Spleen (tissue), 11 donors: ENCODE measurements at regions not wholly inside any gene's neighbourhood (a gene's known extent, or its start where the extent isn't known, plus 50 kb on each side); places are given as distances from the start of the nearest gene placed in this dataset.

Experiments
- DNase-seq: peaks from one replicate; pipeline ENCODE4 v3.0.0-alpha.2; 2020
- H3K27ac ChIP-seq, 8 donors: fragments of 200-600 bp; sonication (generic) in 7 of 8; 1 replicate in 4 of 8; 2 replicates in 4 of 8; pipeline versions ENCODE4 v1.5.0 to v1.8.0; 2016 to 2021; ENCODE audit warnings: inconsistent platforms in 4 of 8, mild to moderate bottlenecking in 4 of 8, moderate library complexity in 1 of 8
- H3K27me3 ChIP-seq, 7 donors: fragments of 200-600 bp; sonication (generic) in 6 of 7; replicated peaks in 1 of 7; 1 replicate in 4 of 7; 2 replicates in 3 of 7; pipeline versions ENCODE4 v1.5.0 to v1.8.0; 2016 to 2021; ENCODE audit warnings: inconsistent platforms in 3 of 7, mild to moderate bottlenecking in 1 of 7
- H3K36me3 ChIP-seq, 6 donors: fragments of 200-600 bp; sonication (generic) in 5 of 6; 1 replicate in 4 of 6; 2 replicates in 2 of 6; pipeline versions ENCODE4 v1.5.0 to v1.8.0; 2016 to 2021; ENCODE audit warnings: inconsistent platforms in 2 of 6
- H3K4me1 ChIP-seq, 6 donors: fragments of 200-600 bp; sonication (generic) in 5 of 6; 1 replicate in 3 of 6; 2 replicates in 3 of 6; pipeline versions ENCODE4 v1.5.0 to v1.8.0; 2016 to 2021; ENCODE audit warnings: inconsistent platforms in 3 of 6
- H3K4me3 ChIP-seq, 8 donors: fragments of 200-600 bp; sonication (generic) in 7 of 8; 1 replicate in 4 of 8; 2 replicates in 4 of 8; pipeline versions ENCODE4 v1.5.0 to v1.8.0; 2016 to 2021; ENCODE audit warnings: inconsistent platforms in 4 of 8, mild to moderate bottlenecking in 4 of 8, moderate library complexity in 2 of 8
- H3K9me3 ChIP-seq, 8 donors: fragments of 200-600 bp; sonication (generic) in 7 of 8; 1 replicate in 4 of 8; 2 replicates in 4 of 8; pipeline versions ENCODE4 v1.5.0 to v1.8.0; 2016 to 2021; ENCODE audit warnings: inconsistent platforms in 4 of 8
- POLR2A ChIP-seq, 3 donors: fragments of 450-650 bp; IDR thresholded peaks; one replicate each; pipeline ENCODE4 v1.5.1; 2017; ENCODE audit warnings: antibody characterized with exemption in 3 of 3, mild to moderate bottlenecking in 1 of 3
- POLR2AphosphoS5 ChIP-seq, 3 donors: sonication (generic); formaldehyde crosslinking; IDR thresholded peaks; one replicate each; pipeline ENCODE4 v1.5.1; 2017; ENCODE audit warnings: antibody characterized with exemption in 3 of 3
- WGBS, 5 donors: extraction: QIAGEN DNeasy Blood & Tissue Kit in 3 of 5; methylation state at CpG; one replicate each; pipeline versions ENCODE4 v1.1.5 to v1.1.7; 2013 to 2018; 5-methylcytosine and 5-hydroxymethylcytosine counted together
- intact Hi-C: fragments of 100-400 bp; cut with DNase I; formaldehyde crosslinking; loops from one replicate; pipeline ENCODE4 v1.15.0; 2023; ENCODE audit warnings: low total_unique reads
- TF ChIP-seq, protein P1 (sequence below), 11 experiments: fragments of 200-600 bp in 7 of 11; fragments of 450-650 bp in 4 of 11; sonication (generic) in 4 of 11; IDR thresholded peaks in 8 of 11; conservative IDR thresholded peaks in 3 of 11; 1 replicate in 7 of 11; 2 replicates in 4 of 11; pipeline versions ENCODE4 v1.4.0 to v1.8.0; 2016 to 2021; ENCODE audit warnings: antibody characterized with exemption in 11 of 11, inconsistent platforms in 4 of 11, mild to moderate bottlenecking in 1 of 11
- donor health status: healthy with polysubstance abuse.
- donor health status: DM: no; HTN: no; CAD: no; lungs with moderate emphysema.
- donor health status: DM: no; HTN: no; CAD: no.
- donor health status: Bipolar disorder and iron deficiency.
- donor health status: healthy.
- donor health status: DM: no; HTN: no; CAD: no.
- donor health status: DM: yes; HTN: yes; CAD: no.

DNA sequence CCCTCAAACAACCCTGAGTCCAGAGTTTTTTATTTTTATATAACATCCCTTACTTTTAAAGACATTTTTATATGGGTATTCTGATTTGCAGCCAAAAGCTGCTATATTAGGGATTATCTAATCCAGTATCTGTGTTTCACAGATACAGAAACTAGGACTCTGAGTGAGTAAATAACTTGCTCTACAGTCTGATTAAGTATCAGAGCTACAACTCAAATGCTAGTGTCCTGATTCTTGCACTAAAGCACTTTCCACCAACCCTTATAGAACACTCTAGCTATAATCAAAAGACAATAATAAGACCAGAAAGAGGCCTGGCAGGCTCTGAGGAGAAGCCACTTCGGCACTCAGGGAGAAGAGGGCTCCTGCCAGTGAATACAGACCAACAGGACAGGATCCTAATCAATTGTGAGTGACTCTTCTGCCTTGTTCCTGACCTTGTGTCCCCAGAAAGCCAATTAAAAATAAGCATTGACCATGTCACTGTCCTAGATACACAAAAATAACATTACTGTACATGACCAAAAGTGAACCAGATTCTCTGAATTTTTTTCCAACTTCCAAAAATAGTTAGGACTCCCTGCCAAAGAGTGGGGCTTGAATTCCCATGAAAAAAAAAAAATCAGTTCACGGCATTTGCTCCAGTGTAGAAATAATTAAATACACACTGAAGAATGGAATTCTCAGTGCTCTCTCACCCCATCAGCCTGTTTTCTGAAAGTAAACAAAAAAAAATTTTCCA lies 63.6 kb upstream of the MAP3K1 start:
- Histone ChIP-seq H3K27ac (no peak overlapping the region), H3K27me3 (no peaks in the 10 kb centered on the region), H3K9me3 (peaks cover 0 to 10% (median 7%) of the 10 kb centered on the region in 8 donors), H3K36me3 (no peaks in the 10 kb centered on the region), H3K4me3 (no peak overlapping the region), H3K4me1 (peaks cover 0 to 5% (median 0%) of the 10 kb centered on the region in 6 donors)
- TF ChIP-seq, protein P1, sequence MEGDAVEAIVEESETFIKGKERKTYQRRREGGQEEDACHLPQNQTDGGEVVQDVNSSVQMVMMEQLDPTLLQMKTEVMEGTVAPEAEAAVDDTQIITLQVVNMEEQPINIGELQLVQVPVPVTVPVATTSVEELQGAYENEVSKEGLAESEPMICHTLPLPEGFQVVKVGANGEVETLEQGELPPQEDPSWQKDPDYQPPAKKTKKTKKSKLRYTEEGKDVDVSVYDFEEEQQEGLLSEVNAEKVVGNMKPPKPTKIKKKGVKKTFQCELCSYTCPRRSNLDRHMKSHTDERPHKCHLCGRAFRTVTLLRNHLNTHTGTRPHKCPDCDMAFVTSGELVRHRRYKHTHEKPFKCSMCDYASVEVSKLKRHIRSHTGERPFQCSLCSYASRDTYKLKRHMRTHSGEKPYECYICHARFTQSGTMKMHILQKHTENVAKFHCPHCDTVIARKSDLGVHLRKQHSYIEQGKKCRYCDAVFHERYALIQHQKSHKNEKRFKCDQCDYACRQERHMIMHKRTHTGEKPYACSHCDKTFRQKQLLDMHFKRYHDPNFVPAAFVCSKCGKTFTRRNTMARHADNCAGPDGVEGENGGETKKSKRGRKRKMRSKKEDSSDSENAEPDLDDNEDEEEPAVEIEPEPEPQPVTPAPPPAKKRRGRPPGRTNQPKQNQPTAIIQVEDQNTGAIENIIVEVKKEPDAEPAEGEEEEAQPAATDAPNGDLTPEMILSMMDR (IDR thresholded peaks at IDR 0.05 in 8 of 11, conservative IDR thresholded peaks at IDR 0.05 in 3 of 11), result no peak
- TF ChIP-seq POLR2A (IDR thresholded peaks at IDR 0.05) (no peak), POLR2AphosphoS5 (IDR thresholded peaks at IDR 0.05) (no peak)
- intact Hi-C loops, result no loop called here
- 77 to 89% (median 80%) methylated on average over 2 of the region's 2 CpGs for WGBS, 5 donors
- no peak for DNase-seq

DNA sequence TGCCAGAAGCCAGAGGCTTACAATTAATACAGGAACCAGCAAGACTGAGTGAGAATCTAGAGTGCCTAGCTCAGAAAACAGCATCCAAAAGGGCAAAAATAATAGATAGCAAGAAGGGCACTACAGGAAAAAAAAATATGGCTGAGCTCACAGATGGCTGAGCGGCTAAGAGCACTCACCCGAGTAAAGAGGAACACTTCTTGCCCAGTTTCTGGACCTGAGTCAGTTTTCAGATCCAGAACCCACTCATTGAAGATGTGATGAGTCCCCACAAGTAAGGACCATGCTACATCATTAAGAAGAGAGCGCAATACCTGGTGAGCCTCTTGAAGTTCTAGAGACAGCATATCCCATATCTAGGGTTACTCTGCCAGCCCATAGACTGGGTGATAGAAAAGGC lies 65.5 kb upstream of the MAP3K1 start:
- peaks cover 0 to 10% (median 7%) of the 10 kb centered on the region in 8 donors for H3K9me3 ChIP-seq
- no peaks in the 10 kb centered on the region for H3K27me3 ChIP-seq
- WGBS, 5 donors, result 66 to 91% (median 87%) methylated on average over 3 of the region's 3 CpGs
- intact Hi-C loops, result no loop called here
- no peak for DNase-seq
- no peaks in the 10 kb centered on the region for H3K36me3 ChIP-seq
- H3K4me1 ChIP-seq, result peaks cover 0 to 24% (median 3%) of the 10 kb centered on the region in 6 donors
- H3K27ac ChIP-seq, result no peak overlapping the region
- TF ChIP-seq POLR2AphosphoS5 (IDR thresholded peaks at IDR 0.05) (no peak), POLR2A (IDR thresholded peaks at IDR 0.05) (no peak)
- TF ChIP-seq, protein P1 (IDR thresholded peaks at IDR 0.05 in 8 of 11, conservative IDR thresholded peaks at IDR 0.05 in 3 of 11), result no peak
- no peak overlapping the region for H3K4me3 ChIP-seq

DNA sequence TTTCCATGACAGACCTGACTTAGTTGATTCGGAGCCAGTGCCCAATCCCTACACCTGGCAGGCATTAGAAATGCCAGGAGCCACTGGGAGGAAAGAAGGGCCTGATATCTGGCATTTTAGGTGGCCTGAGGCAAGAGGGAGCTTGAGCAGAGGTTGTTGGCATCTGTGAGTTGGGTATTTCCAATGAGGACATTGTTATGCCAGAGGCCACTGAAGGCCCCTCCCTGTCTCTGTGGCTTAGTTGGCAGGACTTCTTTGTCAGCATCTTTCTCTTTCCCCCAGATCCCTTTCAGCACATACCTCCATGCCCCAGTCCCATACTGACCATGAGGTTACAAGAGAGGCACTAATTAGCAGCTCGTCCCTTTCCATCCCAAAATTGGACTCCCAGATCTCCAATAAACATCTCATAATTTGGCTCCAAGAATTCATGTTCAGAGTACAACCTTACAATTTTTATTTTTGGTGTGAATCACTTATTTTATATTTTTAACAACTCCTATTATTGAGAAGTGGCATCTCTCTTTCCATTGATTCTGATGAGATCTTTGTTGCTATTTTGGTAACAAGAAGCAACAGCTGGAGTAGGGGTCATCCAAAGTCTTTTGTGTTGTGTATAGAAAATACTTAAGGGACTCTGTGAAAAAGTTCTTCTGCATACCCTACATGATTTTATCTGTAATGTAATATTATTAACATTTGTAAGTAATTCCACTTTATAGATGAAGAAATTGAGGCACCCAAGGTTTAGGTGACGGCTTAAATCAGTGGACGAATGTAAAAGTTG lies 68.6 kb upstream of the MAP3K1 start:
- TF ChIP-seq, protein P1 (IDR thresholded peaks at IDR 0.05 in 8 of 11, conservative IDR thresholded peaks at IDR 0.05 in 3 of 11), result no peak
- TF ChIP-seq POLR2A (IDR thresholded peaks at IDR 0.05) (no peak), POLR2AphosphoS5 (IDR thresholded peaks at IDR 0.05) (no peak)
- intact Hi-C loops, result no loop called here
- WGBS, 5 donors, result 87 to 97% (median 94%) methylated on average over 4 of the region's 4 CpGs

DNA sequence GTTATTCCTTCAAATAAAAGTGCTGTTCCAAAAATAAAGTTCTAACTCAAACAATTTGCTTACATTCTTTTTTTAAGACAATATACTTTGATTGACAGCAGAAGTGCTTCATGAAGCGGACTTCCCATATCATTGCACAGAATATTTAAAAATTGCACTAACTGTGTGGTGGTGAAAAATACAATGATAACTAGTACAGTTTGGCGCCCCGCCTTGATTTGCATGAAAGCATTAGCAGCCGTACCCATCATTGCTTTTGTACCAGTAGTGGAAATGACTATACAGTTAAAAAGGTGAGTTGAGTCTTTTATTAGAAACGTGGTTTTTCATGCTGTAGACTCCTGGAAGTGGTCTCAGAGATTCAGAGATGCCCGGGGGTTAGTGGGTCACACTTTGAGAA lies 69.5 kb upstream of the MAP3K1 start:
- H3K4me3 ChIP-seq, result no peak overlapping the region
- H3K36me3 ChIP-seq, result no peaks in the 10 kb centered on the region
- no peak for TF ChIP-seq POLR2A (IDR thresholded peaks at IDR 0.05)
- no peak for TF ChIP-seq POLR2AphosphoS5 (IDR thresholded peaks at IDR 0.05)
- TF ChIP-seq, protein P1 (IDR thresholded peaks at IDR 0.05 in 8 of 11, conservative IDR thresholded peaks at IDR 0.05 in 3 of 11), result no peak
- intact Hi-C loops, result no loop called here
- H3K9me3 ChIP-seq, result no peaks in the 10 kb centered on the region
- peaks cover 0 to 26% (median 3%) of the 10 kb centered on the region in 6 donors for H3K4me1 ChIP-seq
- no peaks in the 10 kb centered on the region for H3K27me3 ChIP-seq
- DNase-seq, result no peak
- 58 to 81% (median 78%) methylated on average over 6 of the region's 6 CpGs for WGBS, 5 donors
- H3K27ac ChIP-seq, result peak overlapping the region in 4 of 8 donors; percentile 12 to 61 (median 28)

More for the DNA sequence above, 68.6 kb upstream of the MAP3K1 start:
- DNase-seq, result no peak
- Histone ChIP-seq H3K9me3 (peaks cover 0 to 1% (median 0%) of the 10 kb centered on the region in 8 donors), H3K4me1 (peaks cover 0 to 31% (median 3%) of the 10 kb centered on the region in 6 donors), H3K27ac (peak overlapping the region in 4 of 8 donors; percentile 12 to 61 (median 28)), H3K36me3 (no peaks in the 10 kb centered on the region), H3K4me3 (no peak overlapping the region), H3K27me3 (no peaks in the 10 kb centered on the region)
